Pancreas (tissue), 10 donors: ENCODE measurements at regions not wholly inside any gene's neighbourhood (a gene's known extent, or its start where the extent isn't known, plus 50 kb on each side); places are given as distances from the start of the nearest gene placed in this dataset.
"Not testable (repeated sequence)": the region's sequence is repeated elsewhere in the genome, so short reads cannot be mapped to it uniquely, and the experiment has no call there.

Experiments used
- ATAC-seq, 4 donors: fragments of 200-7000 bp; cut with Tn5 transposase; one replicate each; pipeline versions ENCODE4 v1.8.0 to v1.9.1; 2020; ENCODE audit warnings: mild to moderate bottlenecking in 4 of 4, moderate library complexity in 4 of 4
- DNase-seq, 6 donors: peaks; one replicate each; pipeline ENCODE4 v3.0.0-alpha.2; 2020
- FAIRE-seq: peaks from 2 replicates; lab custom pipeline; 2012; peaks lifted over from hg19 to GRCh38; lab: Jason Lieb, UNC
- H3K27ac ChIP-seq, 4 donors: fragments of 200-600 bp; sonication (generic); 1 replicate in 3 of 4; 2 replicates in 1 of 4; pipeline versions ENCODE4 v1.5.0 to v1.8.0; 2020
- H3K27me3 ChIP-seq, 4 donors: fragments of 200-600 bp; one replicate each; pipeline ENCODE4 v1.8.0; 2021
- H3K36me3 ChIP-seq, 3 donors: fragments of 200-600 bp; sonication (generic) in 1 of 3; one replicate each; pipeline versions ENCODE4 v1.5.0 to v1.8.0; 2020 to 2021
- H3K4me1 ChIP-seq, 3 donors: fragments of 200-600 bp; one replicate each; pipeline ENCODE4 v1.8.0; 2021
- H3K4me3 ChIP-seq, 4 donors: fragments of 200-600 bp; sonication (generic) in 2 of 4; one replicate each; pipeline versions ENCODE4 v1.5.0 to v1.8.0; 2020 to 2021
- H3K9me3 ChIP-seq, 4 donors: fragments of 200-600 bp; one replicate each; pipeline ENCODE4 v1.8.0; 2021
- WGBS, 2 donors: extraction: QIAGEN DNeasy Blood & Tissue Kit; methylation state at CpG; one replicate each; pipeline ENCODE4 v1.1.7; 2013; 5-methylcytosine and 5-hydroxymethylcytosine counted together
- intact Hi-C, 3 donors: fragments of 100-400 bp; cut with DNase I; formaldehyde crosslinking; loops; one replicate each; pipeline versions ENCODE4 v1.11.1 to v1.14.2; 2022
- TF ChIP-seq, protein P1 (sequence below), 4 donors: fragments of 200-600 bp; sonication (generic) in 3 of 4; IDR thresholded peaks; one replicate each; pipeline versions ENCODE4 v1.5.0 to v1.8.0; 2021; ENCODE audit warnings: antibody characterized with exemption in 4 of 4
- donor health status: healthy with polysubstance abuse.
- donor health status: DM: no; HTN: no; CAD: no; lungs with moderate emphysema.
- donor health status: DM: no; HTN: no; CAD: no.
- donor health status: control.
- donor health status: control.
- donor health status: Bipolar disorder and iron deficiency.
- donor health status: DM: yes; HTN: yes; CAD: no.
- donor health status: DM: no; HTN: no; CAD: no.
- donor health status: DM: no; HTN: no; CAD: no.
- donor health status: DM: yes; HTN: yes; CAD: no.

DNA sequence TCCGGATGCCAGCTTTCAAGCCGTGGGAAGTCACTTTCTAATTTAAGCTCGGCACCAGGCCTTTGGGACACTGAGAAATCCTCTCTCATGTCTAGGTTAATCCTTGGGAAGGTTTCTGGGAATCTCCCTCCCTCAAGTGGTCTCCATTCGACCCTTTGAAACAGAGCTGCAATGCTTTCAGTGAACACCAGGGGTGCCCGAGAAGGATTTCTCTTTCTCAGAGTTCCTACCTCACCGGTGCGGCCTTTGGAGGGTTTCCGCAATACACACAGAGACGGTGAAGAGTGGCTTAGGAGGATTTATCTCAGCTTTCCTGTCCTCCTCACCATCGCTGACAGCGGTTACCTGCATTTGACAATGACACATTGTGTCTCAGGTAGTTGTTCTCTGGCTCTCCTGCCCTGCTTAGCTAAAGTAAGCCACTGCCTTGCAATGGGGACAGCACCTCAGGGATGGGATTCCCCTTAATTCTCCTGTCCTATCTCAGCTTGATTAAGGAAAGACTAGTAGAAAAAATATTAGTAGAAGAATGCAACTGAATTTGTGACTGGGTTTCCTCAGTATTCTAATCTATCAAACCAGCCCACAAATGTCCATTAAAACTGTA, 180.6 kb downstream of the GABRG2 start:
- DNase-seq: no peak
- FAIRE-seq: no peak
- no peaks in the 10 kb centered on the region for H3K36me3 ChIP-seq
- no peak for ATAC-seq
- H3K4me3 ChIP-seq: no peak overlapping the region
- H3K27ac ChIP-seq: no peak overlapping the region
- H3K27me3 ChIP-seq: peaks cover 0 to 3% (median 0%) of the 10 kb centered on the region in 4 donors
- H3K9me3 ChIP-seq: no peaks in the 10 kb centered on the region
- no peaks in the 10 kb centered on the region for H3K4me1 ChIP-seq
- intact Hi-C loops: no loop called here
- TF ChIP-seq, protein P1, sequence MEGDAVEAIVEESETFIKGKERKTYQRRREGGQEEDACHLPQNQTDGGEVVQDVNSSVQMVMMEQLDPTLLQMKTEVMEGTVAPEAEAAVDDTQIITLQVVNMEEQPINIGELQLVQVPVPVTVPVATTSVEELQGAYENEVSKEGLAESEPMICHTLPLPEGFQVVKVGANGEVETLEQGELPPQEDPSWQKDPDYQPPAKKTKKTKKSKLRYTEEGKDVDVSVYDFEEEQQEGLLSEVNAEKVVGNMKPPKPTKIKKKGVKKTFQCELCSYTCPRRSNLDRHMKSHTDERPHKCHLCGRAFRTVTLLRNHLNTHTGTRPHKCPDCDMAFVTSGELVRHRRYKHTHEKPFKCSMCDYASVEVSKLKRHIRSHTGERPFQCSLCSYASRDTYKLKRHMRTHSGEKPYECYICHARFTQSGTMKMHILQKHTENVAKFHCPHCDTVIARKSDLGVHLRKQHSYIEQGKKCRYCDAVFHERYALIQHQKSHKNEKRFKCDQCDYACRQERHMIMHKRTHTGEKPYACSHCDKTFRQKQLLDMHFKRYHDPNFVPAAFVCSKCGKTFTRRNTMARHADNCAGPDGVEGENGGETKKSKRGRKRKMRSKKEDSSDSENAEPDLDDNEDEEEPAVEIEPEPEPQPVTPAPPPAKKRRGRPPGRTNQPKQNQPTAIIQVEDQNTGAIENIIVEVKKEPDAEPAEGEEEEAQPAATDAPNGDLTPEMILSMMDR (IDR thresholded peaks at IDR 0.05): no peak
- WGBS, 2 donors: 61 to 74% methylated on average over 11 of the region's 11 CpGs

DNA sequence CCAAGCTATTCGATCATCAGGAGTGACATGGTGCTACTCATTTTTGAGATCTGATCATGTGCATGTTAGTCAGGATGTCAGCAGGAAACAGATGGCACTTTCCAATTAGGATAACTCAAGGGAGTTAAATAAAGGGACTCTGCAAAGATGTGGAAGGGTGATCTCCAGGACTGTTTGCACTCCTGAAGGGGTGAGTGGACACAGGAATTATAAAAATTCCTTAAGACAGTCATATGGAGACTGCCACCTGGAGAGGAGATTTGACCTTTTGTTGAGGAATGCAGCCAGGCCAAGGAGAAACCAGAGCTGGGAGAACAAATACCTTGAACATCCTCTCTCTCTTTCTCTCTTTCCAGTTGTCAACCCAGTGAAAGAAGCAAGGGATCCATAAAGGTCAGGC, 189.1 kb downstream of the GABRG2 start:
- H3K36me3 ChIP-seq: no peaks in the 10 kb centered on the region
- WGBS, 2 donors: 35 to 45% methylated on average over 1 of the region's 1 CpG
- ATAC-seq (no peak), FAIRE-seq (no peak), DNase-seq (no peak)
- intact Hi-C loops: no loop called here
- TF ChIP-seq, protein P1 (IDR thresholded peaks at IDR 0.05): no peak
- no peaks in the 10 kb centered on the region for H3K27me3 ChIP-seq
- no peaks in the 10 kb centered on the region for H3K4me1 ChIP-seq
- H3K4me3 ChIP-seq: no peak overlapping the region
- H3K9me3 ChIP-seq: no peaks in the 10 kb centered on the region
- no peak overlapping the region for H3K27ac ChIP-seq

DNA sequence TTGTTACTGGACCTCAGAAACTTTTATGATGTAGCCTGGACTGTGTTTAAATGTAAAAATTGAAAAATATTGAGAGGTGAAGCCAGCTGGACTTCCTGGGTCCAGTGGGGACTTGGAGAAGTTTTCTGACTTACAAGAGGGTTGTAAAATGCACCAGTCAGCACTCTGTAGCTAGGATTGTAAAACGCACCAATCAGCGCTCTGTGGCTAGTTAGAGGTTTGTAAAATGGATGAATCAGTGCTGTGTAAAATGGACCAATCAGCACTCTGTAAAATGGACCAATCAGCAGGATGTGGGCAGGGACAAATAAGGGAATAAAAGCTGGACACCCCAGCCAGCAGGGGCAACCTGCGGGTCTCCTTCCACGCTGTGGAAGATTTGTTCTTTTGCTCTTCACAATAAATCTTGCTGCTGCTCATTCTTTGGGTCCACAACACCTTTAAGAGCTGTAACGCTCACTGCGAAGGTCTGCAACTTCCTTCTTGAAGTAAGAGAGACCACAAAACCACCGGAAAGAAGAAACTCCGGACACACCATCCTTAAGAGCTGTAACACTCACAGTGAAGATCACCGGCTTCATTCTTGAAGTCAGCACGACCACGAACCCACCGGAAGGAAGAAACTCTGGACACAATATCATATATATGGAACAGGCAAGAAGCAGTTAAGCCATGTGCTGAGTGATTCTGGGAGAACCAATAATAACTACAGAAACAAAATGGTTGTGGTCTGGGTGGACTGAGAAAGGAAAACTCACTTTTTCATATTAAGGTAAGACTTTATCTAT, 201.3 kb downstream of the GABRG2 start:
- Histone ChIP-seq H3K4me1 (no peaks in the 10 kb centered on the region), H3K36me3 (no peaks in the 10 kb centered on the region), H3K27ac (no peak overlapping the region), H3K4me3 (no peak overlapping the region), H3K27me3 (no peaks in the 10 kb centered on the region), H3K9me3 (no peaks in the 10 kb centered on the region)
- no peak for DNase-seq
- intact Hi-C loops: no loop called here
- 71 to 86% methylated on average over 12 of the region's 12 CpGs for WGBS, 2 donors
- TF ChIP-seq, protein P1 (IDR thresholded peaks at IDR 0.05): no peak
- no peak for ATAC-seq
- no peak for FAIRE-seq

DNA sequence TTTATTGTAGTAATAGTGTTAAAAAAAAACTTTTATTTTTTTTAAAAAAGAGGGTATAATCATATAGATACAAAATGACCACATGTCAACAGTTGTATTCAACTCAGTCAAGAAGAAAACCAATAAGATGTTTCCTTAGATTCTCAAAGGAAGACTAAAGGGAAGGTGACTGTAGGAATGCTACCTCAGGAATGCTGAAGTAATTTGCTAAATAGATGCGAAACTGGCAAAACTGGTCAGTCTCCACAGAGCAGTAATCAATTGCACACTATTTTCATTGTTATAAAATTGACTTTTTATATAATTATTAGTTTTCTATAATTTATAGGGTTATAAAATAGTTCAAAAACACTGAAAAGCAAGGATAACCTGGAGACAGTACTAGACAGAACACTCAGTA, 204.8 kb downstream of the GABRG2 start:
- DNase-seq (no peak), ATAC-seq (no peak), FAIRE-seq (no peak)
- Histone ChIP-seq H3K4me3 (no peak overlapping the region), H3K36me3 (no peaks in the 10 kb centered on the region), H3K9me3 (no peaks in the 10 kb centered on the region), H3K27ac (no peak overlapping the region), H3K4me1 (no peaks in the 10 kb centered on the region), H3K27me3 (no peaks in the 10 kb centered on the region)
- TF ChIP-seq, protein P1 (IDR thresholded peaks at IDR 0.05): no peak
- WGBS, 2 donors: 32 to 43% methylated on average over 1 of the region's 1 CpG
- intact Hi-C loops: no loop called here

DNA sequence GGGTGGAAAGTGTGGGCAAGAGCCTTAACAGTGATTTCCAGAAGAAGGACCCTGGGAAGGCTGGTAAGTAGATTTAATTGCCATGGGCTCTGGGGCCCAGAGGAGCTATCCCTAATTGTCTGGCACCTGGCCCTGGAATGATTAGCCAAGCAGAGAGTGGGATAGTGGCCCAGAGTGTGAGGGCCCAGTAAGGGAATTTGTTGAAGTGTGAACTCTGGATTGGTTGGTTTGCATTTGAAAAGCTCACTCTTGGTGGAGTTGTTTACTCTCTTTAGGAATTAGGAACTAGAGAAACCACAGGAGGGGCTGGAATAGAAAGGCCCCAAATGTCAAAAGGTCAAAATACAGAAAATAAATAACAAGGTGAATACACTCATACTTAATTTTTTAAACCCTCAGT, 207.1 kb downstream of the GABRG2 start:
- no peak overlapping the region for H3K27ac ChIP-seq
- no peaks in the 10 kb centered on the region for H3K4me1 ChIP-seq
- TF ChIP-seq, protein P1 (IDR thresholded peaks at IDR 0.05): no peak
- no peaks in the 10 kb centered on the region for H3K27me3 ChIP-seq
- FAIRE-seq (no peak), DNase-seq (no peak), ATAC-seq (no peak)
- no peaks in the 10 kb centered on the region for H3K36me3 ChIP-seq
- H3K4me3 ChIP-seq: no peak overlapping the region
- H3K9me3 ChIP-seq: no peaks in the 10 kb centered on the region
- intact Hi-C loops: no loop called here

DNA sequence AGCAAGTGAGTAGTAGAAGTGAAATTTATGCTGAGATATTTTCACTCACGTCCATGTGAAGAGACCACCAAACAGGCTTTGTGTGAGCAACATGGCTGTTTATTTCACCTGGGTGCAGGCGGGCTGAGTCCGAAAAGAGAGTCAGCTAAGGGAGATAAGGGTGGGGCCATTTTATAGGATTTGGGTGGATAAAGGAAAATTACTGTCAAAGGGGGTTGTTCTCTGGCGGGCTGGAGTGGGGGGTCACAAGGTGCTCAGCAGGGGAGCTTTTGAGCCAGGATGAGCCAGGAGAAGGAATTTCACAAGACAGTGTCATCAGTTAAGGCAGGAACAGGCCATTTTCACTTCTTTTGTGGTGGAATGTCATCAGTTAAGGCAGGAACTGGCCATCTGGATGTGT, 207.8 kb downstream of the GABRG2 start:
- H3K9me3 ChIP-seq, H3K27me3 ChIP-seq, ATAC-seq, FAIRE-seq, H3K36me3 ChIP-seq, intact Hi-C loops, H3K27ac ChIP-seq, DNase-seq, H3K4me3 ChIP-seq, H3K4me1 ChIP-seq: not testable (repeated sequence)
- 53 to 71% methylated on average over 4 of the region's 4 CpGs for WGBS, 2 donors
